ENCODE measurements at regions not wholly inside any gene's neighbourhood (a gene's known extent, or its start where the extent isn't known, plus 50 kb on each side); places are given as distances from the start of the nearest gene placed in this dataset.
"Not testable (repeated sequence)": the region's sequence is repeated elsewhere in the genome, so short reads cannot be mapped to it uniquely, and the experiment has no call there.

GRCh38 chr13:54268013-54268695 lies 1239.5 kb downstream of the OLFM4 start:
- not testable (repeated sequence) for DNase-seq

GRCh38 chr13:54287062-54287764 lies 1258.6 kb downstream of the OLFM4 start:
- DNase-seq, result peak; percentile 19

DNA sequence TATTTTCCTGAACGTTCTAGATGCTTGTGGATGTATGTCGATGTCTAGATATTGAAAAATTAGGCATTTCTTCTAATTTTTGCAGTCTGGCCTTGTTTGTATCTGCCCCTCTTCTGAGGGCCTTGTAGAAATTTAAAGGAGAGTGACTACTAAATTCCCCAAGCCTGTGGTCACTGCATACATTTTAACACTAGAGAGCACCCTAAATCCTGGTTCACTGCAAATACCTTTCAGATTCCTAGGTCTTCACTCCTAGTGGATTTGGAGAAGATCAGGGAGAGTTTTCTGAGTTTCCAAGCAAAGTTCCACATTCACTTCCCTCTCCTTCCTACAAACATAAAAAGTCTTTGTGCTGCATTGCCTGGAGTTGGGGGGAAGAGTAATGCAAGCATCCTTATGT lies 1272.5 kb downstream of the OLFM4 start:
- no peak for DNase-seq

DNA sequence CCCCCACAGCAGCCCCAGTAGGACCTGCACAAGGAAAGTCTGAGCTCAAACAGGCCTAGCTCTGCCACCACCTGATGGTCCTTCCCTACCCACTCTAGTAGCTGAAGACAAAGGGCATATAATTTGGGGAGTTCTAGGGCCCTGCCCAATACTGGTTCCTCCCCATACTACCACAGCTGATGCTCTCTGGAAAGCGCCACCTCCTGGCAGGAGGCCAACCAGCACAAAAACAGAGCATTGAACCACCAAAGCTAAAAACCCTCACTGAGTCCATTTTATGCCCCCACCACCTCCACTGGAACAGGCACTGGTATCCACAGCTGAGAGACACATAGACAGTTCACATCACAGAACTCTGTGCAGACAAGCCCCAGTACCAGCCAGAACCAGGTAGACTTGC lies 1276.8 kb downstream of the OLFM4 start:
- no peak for DNase-seq

- DNase-seq, result no peak
These were observed 1284.3 kb downstream of the OLFM4 start for GRCh38 chr13:54312885-54313284.

DNA sequence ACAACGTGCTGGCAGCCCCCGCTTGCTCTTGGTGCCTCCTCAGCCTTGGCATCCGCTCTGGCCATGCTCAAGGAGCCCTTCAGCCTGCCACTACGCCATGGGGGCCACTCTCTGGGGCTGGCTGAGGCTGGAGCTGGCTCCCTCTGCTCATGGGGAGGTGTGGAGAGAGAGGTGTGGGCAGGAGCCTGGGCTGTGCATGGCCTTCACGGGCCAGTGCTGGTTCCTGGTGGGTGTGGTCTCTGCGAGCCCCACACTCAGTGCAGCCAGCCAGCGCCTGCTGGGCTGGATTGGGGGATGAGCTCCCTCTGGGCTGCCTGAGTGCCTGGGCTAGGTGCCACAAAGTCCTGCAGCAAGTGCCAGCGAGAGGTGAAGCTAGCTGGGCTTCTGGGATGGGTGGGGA lies 1289.1 kb downstream of the OLFM4 start:
- DNase-seq, result no peak

DNA sequence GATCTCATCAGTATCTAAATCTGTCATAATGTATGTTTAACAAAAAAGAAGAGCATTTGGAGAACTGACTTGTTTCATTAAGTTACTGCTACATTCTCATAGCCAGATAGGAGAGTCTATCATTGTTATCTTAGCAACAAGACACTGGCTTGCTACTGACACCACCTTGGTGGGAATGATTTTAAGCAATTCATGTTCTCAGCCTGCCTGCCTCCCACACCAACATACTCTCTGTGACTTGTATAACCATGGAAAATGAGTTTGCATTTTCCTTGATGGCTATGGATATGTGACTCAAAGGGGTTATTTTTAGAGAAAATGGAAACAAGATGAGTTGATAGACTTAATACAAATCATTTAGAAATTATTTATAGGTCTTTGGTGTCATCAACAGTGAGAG lies 1308.9 kb downstream of the OLFM4 start:
- DNase-seq, result no peak

GRCh38 chr13:54347531-54347930 lies 1318.9 kb downstream of the OLFM4 start:
- no peak for DNase-seq

DNA sequence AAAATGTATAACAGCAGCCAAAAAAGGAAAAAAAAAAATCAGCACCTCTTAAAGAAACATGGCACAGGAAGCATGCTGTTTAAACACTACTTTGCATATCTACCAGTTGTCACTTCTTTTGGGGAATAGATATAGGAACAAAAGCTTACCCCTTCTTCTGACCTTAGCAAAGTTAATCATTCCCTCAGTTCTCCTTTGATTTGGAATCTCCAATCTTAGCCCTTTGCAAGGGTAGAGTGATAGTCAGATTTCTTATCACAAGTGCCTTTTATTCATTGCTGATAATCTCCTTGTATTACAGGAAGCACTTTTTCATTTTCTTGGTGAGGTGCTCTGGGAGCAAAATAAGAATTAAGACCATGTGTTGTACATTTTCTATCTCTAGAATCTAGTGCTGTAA lies 1327.6 kb downstream of the OLFM4 start:
- no peak for DNase-seq

DNA sequence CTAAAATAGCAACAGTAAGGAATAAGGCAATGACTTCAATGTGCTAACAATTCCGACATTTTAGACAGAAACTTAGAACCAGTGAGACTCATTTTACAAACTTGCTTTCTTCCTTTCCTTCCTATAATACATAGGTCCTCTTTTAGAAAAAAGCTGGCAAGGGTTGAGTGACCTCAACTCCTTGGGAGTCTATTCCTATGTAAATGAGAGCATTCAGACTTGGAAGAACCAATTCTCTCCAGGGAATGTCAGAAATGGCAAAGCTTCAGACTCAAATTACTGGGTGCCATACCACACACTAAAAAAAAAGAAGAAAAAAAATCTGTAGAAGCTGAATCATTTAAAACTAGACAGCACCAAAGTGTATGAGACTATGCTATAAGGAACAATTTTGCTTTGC lies 1328.2 kb downstream of the OLFM4 start:
- DNase-seq, result no peak

DNA sequence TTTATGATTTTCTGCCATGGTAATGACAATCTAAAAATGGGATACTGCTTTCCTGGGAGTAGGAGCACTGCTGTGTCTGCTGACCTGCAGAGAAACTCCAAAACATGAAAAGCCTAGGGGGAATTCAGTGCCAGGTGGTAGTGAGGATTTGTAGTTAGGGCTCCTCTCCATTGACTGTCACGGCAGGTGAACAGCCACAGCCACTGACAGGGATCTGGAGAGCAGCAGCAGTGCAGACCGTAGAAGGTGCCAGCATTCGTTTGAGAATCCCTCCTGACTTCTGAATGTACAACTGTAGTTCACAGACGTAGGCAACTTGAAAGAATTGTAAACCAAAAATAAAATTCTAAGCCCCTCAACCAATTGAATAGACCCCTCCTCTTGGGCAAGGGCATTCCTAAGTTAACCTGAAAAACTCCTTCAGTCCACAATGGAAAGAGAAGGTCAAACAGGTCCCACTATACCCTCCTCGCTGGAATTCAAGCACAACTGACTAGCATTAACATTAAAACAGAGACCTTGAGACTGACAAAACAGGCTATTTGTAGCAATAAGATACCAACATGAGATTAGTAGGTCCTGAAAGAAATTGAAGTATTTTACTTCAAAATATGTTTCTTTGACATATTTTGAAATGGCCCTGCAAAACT lies 1328.8 kb downstream of the OLFM4 start:
- no peak for DNase-seq

DNA sequence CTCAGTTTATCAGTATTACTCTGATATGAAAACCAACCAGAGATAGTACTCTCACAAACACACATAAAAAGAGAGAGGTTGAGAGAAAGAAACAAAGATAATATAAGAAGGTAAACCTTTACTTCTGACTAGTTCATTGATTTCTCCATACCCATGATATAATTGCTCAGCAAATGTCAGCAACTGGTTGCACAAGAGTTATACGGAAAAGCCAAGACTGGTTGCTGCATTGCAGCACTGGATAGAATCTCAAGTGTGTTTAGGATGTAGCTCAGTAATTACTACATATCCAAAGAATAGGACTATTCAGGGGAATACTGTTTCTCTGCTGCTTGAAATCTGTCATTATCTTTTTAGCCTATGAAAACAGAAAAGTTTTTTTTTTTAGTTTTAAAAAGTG lies 1332.8 kb downstream of the OLFM4 start:
- no peak for DNase-seq

DNA sequence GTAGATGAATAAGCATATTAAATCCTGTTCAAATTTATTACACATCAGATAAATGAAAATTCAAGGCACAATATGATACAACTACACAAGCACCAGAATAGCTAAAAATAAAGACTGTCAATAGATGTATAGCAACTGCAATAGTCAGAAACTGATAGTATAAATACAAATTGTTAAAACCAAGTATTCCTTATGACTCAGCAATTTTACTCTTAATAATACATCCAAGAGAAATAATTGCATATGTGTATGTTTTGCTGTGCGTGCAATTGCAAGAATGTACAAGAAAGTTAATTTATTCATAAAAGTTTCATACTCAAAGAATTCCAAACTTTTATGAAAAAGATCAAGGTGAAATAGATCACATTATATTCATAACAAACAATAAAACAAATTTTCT lies 1338.1 kb downstream of the OLFM4 start:
- DNase-seq, result no peak

DNA sequence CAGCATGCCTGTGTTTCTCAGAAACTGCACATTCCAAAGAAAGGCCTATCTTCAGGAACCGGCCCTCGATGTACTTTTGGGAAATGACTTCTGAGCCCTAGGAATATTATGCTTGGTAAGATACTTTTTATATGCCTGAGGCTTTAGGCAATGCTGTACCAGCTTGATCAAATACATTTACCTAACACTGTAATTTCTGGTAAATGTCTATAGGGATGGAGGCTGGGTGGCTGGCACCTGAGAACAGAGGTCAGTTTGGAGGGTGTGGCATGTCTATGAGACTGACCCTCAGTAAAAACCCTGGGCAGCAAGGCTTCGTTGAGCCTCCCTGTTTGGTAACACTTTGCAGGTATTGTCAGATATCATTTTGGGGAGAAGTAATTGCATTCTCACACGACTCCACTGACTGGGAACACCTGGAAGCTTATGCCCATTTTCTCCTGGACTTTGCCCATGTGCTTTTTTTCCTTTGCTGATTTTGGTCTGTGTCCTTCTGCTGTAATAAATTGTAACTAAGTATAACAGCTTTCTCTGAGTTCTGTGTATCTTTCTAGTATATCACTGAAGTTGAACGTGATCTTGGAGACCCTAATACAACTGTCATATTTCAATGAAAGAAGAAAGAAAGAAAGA lies 1339.1 kb downstream of the OLFM4 start:
- no peak for DNase-seq

DNA sequence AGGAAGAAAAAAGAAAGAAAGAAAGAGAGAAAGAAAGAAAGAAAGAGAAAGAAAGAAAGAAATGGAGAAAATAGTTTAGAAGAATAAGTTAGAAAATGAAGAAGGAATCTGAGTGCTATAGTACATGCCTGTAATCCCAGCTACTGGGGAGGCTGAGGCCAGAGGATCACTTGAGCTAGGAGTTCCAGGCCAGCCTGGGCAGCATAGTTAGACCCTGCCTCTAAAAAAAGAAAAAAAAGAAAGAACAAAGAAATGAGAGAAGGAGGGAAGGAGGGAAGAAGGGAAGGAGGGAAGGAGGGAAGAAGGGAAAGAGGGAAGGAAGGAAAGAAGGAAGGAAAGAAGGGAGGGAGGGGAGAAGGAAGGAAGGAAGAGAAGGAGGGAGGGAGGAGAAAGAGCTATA lies 1339.8 kb downstream of the OLFM4 start:
- DNase-seq, result no peak

DNA sequence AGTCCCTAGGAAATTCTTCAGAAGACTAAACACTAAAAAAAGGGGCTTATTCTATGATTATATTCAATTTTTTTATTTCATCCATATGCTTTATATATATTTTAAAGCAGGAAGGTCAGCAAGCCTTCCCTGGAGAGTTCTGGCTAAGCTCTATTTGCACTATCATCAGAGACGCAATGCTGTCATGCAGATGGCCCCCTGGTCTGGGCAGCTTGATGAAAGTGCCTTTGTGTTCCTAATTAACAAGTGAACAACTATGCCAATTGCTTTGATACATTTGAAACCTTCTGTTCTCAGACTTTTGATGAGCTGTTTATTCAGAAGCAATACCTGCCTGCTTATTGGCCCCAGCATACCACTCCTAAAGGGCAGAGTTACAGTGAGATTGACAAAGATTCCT lies 1344.6 kb downstream of the OLFM4 start:
- no peak for DNase-seq

- no peak for DNase-seq
These were observed 1350.8 kb downstream of the OLFM4 start for GRCh38 chr13:54379461-54379860.

DNA sequence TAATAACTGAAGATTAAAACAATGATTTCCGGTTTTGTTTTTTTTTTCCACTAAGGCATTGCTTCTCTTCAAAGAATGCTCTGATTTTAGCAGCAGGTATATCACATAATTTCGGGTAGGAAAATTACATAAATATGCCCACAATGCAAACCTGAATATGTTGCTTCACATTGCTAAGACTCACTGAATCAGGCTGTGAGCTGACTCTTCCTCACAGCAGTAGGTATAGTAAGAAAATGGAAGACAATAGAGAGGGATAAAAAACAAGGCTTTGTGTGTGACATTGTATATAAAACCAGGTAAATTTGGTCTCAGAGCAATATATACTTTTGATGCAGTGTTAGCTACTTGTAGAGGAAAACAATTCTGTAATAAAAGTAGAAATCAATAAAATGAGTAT lies 1355.0 kb downstream of the OLFM4 start:
- no peak for DNase-seq

- no peak for DNase-seq
These were observed 1359.0 kb downstream of the OLFM4 start for GRCh38 chr13:54387625-54388024.

GRCh38 chr13:54390841-54391240 lies 1362.2 kb downstream of the OLFM4 start:
- no peak for DNase-seq

- no peak for DNase-seq
These were observed 1365.6 kb downstream of the OLFM4 start for GRCh38 chr13:54394085-54394700.

GRCh38 chr13:54394908-54395307 lies 1366.3 kb downstream of the OLFM4 start:
- no peak for DNase-seq

GRCh38 chr13:54402495-54402894 lies 1373.9 kb downstream of the OLFM4 start:
- no peak for DNase-seq

All from right hindlimb (tissue), 1 donor.